Retinal pigment epithelial cell (primary cell): ENCODE measurements at regions not wholly inside any gene's neighbourhood (a gene's known extent, or its start where the extent isn't known, plus 50 kb on each side); places are given as distances from the start of the nearest gene placed in this dataset.
"Not testable (repeated sequence)": the region's sequence is repeated elsewhere in the genome, so short reads cannot be mapped to it uniquely, and the experiment has no call there.

Source experiments
- DNase-seq: peaks from one replicate; pipeline ENCODE4 v3.0.0-alpha.2; 2010; ENCODE audit warnings: low read depth
- H3K4me3 ChIP-seq: 2 replicates; pipeline ENCODE4 v1.5.1; 2011; ENCODE audit warnings: mild to moderate bottlenecking, low read length, control low read depth, moderate library complexity
- TF ChIP-seq, protein P1 (sequence below): conservative IDR thresholded peaks from 2 replicates; pipeline ENCODE4 v1.5.1; 2011; ENCODE audit warnings: low read depth, low read length, control low read depth, inconsistent platforms

GRCh38 chr9:94033383-94033782 is 50.9 kb upstream of the PTPDC1 start:
- H3K4me3 ChIP-seq: no peak overlapping the region
- DNase-seq: no peak
- TF ChIP-seq, protein P1, sequence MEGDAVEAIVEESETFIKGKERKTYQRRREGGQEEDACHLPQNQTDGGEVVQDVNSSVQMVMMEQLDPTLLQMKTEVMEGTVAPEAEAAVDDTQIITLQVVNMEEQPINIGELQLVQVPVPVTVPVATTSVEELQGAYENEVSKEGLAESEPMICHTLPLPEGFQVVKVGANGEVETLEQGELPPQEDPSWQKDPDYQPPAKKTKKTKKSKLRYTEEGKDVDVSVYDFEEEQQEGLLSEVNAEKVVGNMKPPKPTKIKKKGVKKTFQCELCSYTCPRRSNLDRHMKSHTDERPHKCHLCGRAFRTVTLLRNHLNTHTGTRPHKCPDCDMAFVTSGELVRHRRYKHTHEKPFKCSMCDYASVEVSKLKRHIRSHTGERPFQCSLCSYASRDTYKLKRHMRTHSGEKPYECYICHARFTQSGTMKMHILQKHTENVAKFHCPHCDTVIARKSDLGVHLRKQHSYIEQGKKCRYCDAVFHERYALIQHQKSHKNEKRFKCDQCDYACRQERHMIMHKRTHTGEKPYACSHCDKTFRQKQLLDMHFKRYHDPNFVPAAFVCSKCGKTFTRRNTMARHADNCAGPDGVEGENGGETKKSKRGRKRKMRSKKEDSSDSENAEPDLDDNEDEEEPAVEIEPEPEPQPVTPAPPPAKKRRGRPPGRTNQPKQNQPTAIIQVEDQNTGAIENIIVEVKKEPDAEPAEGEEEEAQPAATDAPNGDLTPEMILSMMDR: no peak

- no peak for DNase-seq
- no peak overlapping the region for H3K4me3 ChIP-seq
- TF ChIP-seq, protein P1: no peak
These were observed 52.3 kb upstream of the PTPDC1 start for GRCh38 chr9:94031946-94032345.

DNA sequence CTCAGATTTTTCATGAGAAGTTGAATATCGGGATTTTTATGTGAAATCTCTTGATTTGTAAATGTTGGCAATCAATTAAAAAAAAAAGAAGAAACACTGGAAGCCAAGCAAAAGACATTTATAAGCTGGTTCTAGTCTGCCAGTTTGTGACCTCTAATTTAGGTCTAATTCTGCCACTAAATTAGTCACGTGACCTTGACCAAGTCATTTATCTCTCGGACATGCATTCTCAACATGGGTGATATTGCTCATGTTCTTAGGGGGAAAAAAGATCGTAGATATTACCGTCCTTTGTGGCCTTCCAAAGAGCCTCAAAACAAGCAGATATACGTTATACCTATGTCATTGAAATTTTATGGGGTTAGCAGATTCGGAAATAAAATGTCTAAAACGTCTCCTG is 52.9 kb upstream of the PTPDC1 start:
- peak overlapping the region; percentile 81 for H3K4me3 ChIP-seq
- DNase-seq: no peak
- TF ChIP-seq, protein P1: no peak

DNA sequence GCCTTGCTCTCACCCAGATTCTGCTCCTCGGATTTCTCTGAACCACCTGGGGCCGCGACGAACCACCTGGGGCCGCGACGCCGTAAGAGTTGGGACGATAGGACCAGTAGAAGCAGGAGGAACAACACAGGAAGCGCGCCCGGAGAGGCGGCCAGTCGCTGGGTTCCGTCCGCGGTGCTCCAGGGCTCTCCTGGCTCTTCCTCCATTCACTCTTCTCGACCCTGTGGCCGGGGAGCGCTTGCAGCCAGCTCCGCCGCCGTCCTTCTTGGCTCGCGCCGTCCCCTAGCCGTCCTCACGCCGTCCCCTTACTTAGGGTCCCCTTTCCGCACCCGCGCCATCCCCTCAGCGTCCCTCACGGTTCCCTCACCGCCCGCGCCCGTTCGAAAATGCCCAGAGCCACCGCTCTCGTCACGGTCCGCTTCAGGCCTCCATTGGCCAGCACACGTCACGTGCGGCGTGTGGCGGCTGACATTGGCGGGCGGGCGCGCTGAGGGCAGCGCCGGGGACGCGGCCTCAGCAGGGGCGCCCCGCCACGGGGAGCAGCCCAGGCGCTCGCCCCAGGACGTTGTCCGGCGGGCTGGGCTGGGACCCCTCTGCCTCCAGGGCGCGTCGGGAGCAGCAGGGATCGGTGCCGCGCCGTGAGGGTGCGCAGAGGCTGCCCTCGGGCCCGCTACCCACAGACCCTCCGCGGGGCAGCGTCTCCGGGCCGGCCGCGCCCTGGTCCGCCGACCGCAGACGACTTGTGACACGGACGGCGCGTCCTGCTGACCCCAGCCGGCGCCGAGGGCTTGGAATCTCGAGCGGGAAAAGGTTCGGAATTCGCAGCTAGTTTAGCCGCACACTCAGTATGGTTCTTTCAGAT is 53.7 kb upstream of the PTPDC1 start:
- peak; percentile 58 for DNase-seq
- peak overlapping the region; percentile 81 for H3K4me3 ChIP-seq
- TF ChIP-seq, protein P1: no peak

DNA sequence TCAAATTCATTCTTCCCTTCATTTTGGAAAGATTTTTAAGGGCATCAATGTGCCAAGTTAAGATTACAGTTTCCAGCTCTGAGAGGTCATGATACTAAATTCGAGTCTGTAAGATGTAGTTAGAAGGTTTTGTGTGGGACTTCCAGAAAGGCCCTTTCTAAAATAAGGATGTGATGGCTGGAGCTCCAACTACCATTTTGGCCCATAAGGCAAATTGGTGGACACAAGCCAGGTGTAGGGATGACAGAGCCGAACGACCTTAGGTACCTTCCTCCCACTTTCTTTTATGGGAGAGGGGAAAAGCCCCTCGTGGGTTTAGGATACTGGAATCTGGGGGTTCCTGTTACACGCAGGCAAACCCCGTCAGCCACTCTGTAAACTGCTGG is 54.3 kb upstream of the PTPDC1 start:
- TF ChIP-seq, protein P1: no peak
- no peak for DNase-seq
- H3K4me3 ChIP-seq: peak overlapping the region; percentile 81

GRCh38 chr9:94026816-94027215 is 57.4 kb upstream of the PTPDC1 start:
- H3K4me3 ChIP-seq: no peak overlapping the region
- no peak for DNase-seq
- TF ChIP-seq, protein P1: no peak

- DNase-seq, H3K4me3 ChIP-seq: not testable (repeated sequence)
These were observed 61.8 kb upstream of the PTPDC1 start for GRCh38 chr9:94022476-94022875.

GRCh38 chr9:94020836-94021235 is 63.4 kb upstream of the PTPDC1 start:
- H3K4me3 ChIP-seq, DNase-seq: not testable (repeated sequence)
